ENCODE measurements at regions not wholly inside any gene's neighbourhood (a gene's known extent, or its start where the extent isn't known, plus 50 kb on each side); places are given as distances from the start of the nearest gene placed in this dataset.

DNA sequence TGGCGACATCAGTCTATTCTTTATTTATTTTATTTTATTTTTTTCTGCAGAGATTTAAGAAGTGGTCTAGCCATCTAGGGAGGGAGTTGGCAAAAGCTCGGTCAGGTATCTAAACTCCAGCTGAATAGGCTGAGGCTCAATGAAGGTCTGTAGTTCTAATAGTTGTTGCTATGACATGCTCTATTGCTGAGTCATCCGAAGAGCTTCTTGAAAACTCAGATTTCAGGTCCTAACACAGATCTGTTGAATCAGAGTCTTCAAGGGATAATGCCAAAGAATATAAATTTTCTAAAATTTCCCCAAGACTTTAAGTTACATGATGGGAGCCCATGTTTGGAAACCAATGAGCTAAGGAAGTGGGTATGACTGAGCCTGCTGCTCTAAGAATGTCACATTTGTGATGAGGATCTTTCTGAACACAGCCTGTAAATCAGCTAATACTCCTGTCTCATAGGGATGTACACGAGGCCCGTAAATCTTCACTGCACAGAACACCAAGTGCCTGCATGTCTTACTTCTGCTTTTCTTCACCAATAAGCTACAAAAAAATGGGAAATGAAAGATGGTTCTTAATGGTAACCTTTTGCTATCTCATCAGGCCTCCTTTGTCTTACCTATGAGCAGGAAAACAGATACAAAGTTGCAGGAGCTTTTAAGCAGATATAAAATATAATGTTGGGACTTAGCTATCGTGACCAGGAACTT is 901.4 kb upstream of the API5 start:
- Histone ChIP-seq H3K9ac (ENCODE audit: low read length) (no peak overlapping the region), H3K27ac (ENCODE audit: low read length, poor library complexity, severe bottlenecking) (no peak overlapping the region), H3K36me3 (ENCODE audit: control insufficient read depth in 1 of 2, insufficient read depth in 2 of 2, low read depth in 1 of 2, low read length in 2 of 2) (no peaks in the 10 kb centered on the region), H3K4me2 (ENCODE audit: low read length, poor library complexity, severe bottlenecking) (no peak overlapping the region), H3K23ac (ENCODE audit: low read length in 2 of 2) (no peak overlapping the region), H3K4ac (ENCODE audit: low read depth in 1 of 2, low read length in 2 of 2) (no peak overlapping the region), H2BK15ac (ENCODE audit: low read depth, poor library complexity, severe bottlenecking) (no peak overlapping the region), H4K91ac (ENCODE audit: low read length) (no peak overlapping the region), H2AK5ac (ENCODE audit: low read length, severe bottlenecking) (no peak overlapping the region), H3K79me1 (replicated peaks; ENCODE audit: low read length, poor library complexity, severe bottlenecking) (no peaks in the 10 kb centered on the region), H2BK12ac (ENCODE audit: low read length in 2 of 2) (no peak overlapping the region), H3K18ac (ENCODE audit: low read depth in 1 of 2, low read length in 2 of 2) (no peak overlapping the region), H3K4me1 (ENCODE audit: control insufficient read depth, insufficient read depth, low read depth, low read length) (no peaks in the 10 kb centered on the region), H3K14ac (ENCODE audit: low read length in 2 of 2) (no peak overlapping the region), H3K9me3 (ENCODE audit: control insufficient read depth, low read length) (no peaks in the 10 kb centered on the region), H2BK5ac (ENCODE audit: low read depth, low read length, poor library complexity, severe bottlenecking) (no peak overlapping the region), H3K27me3 (ENCODE audit: control insufficient read depth in 1 of 2, insufficient read depth in 1 of 2, low read length in 2 of 2) (no peaks in the 10 kb centered on the region), H4K8ac (ENCODE audit: low read length) (no peak overlapping the region), H2BK120ac (ENCODE audit: low read depth, low read length) (no peak overlapping the region), H2AFZ (ENCODE audit: low read depth, low read length) (no peak overlapping the region), H3K4me3 (ENCODE audit: insufficient read depth in 1 of 2, low read depth in 1 of 2, low read length in 2 of 2) (no peak overlapping the region)
- 70% methylated on average over 3 of the region's 6 CpGs for WGBS
- no peak for DNase-seq

DNA sequence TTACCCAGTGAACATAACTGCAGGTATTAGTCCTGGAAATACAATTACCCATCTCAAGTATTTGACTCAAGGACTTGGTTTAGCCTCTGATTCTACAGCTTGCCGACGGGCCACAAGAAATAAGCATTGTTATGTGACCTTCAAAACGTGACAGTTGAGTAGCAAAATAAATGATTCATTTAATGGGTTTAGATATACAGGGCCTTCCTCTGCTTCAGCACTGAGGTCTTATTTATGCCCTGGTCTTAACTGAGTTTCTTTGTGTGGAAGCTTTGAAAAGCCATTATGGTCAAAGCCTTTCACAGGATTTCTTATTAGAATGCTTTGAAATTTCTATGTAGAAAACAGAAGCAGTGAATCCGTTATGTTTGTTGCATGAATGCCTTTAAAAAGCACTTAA is 899.2 kb upstream of the API5 start:
- Histone ChIP-seq H3K27me3 (ENCODE audit: control insufficient read depth in 1 of 2, insufficient read depth in 1 of 2, low read length in 2 of 2) (no peaks in the 10 kb centered on the region), H2BK5ac (ENCODE audit: low read depth, low read length, poor library complexity, severe bottlenecking) (no peak overlapping the region), H3K79me1 (replicated peaks; ENCODE audit: low read length, poor library complexity, severe bottlenecking) (no peaks in the 10 kb centered on the region), H2AFZ (ENCODE audit: low read depth, low read length) (no peak overlapping the region), H3K4me2 (ENCODE audit: low read length, poor library complexity, severe bottlenecking) (no peak overlapping the region), H3K9me3 (ENCODE audit: control insufficient read depth, low read length) (no peaks in the 10 kb centered on the region), H2BK12ac (ENCODE audit: low read length in 2 of 2) (no peak overlapping the region), H3K4ac (ENCODE audit: low read depth in 1 of 2, low read length in 2 of 2) (no peak overlapping the region), H4K91ac (ENCODE audit: low read length) (no peak overlapping the region), H2BK15ac (ENCODE audit: low read depth, poor library complexity, severe bottlenecking) (no peak overlapping the region), H4K8ac (ENCODE audit: low read length) (no peak overlapping the region), H3K14ac (ENCODE audit: low read length in 2 of 2) (no peak overlapping the region), H2AK5ac (ENCODE audit: low read length, severe bottlenecking) (no peak overlapping the region), H3K27ac (ENCODE audit: low read length, poor library complexity, severe bottlenecking) (no peak overlapping the region), H3K4me3 (ENCODE audit: insufficient read depth in 1 of 2, low read depth in 1 of 2, low read length in 2 of 2) (no peak overlapping the region), H3K23ac (ENCODE audit: low read length in 2 of 2) (no peak overlapping the region), H2BK120ac (ENCODE audit: low read depth, low read length) (no peak overlapping the region), H3K4me1 (ENCODE audit: control insufficient read depth, insufficient read depth, low read depth, low read length) (no peaks in the 10 kb centered on the region), H3K36me3 (ENCODE audit: control insufficient read depth in 1 of 2, insufficient read depth in 2 of 2, low read depth in 1 of 2, low read length in 2 of 2) (no peaks in the 10 kb centered on the region), H3K9ac (ENCODE audit: low read length) (no peak overlapping the region), H3K18ac (ENCODE audit: low read depth in 1 of 2, low read length in 2 of 2) (no peak overlapping the region)
- DNase-seq: no peak
- 81% methylated on average over 4 of the region's 4 CpGs for WGBS

DNA sequence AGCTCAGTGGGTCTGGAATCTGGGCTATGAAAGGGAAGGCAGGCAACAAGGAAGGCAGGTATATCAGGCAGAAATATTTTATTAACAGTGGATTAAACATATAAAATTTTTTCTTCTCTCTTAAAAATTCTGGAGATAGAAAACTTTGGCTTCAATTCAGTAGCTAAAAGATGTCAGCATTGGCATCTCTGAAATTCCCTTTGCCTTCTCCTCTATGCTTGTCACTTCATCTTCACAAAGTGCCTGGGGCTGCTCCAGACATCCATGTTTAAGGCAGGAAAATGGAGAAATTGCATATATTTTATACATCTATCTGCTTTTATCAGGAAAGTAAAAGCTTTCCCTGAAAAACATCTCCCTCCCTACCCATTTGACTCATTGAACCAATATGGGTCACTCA is 894.1 kb upstream of the API5 start:
- no peak overlapping the region for H4K8ac ChIP-seq (ENCODE audit: low read length)
- no peak overlapping the region for H3K4ac ChIP-seq (ENCODE audit: low read depth in 1 of 2, low read length in 2 of 2)
- no peak overlapping the region for H3K14ac ChIP-seq (ENCODE audit: low read length in 2 of 2)
- no peaks in the 10 kb centered on the region for H3K4me1 ChIP-seq (ENCODE audit: control insufficient read depth, insufficient read depth, low read depth, low read length)
- no peak overlapping the region for H2AFZ ChIP-seq (ENCODE audit: low read depth, low read length)
- H3K9me3 ChIP-seq (ENCODE audit: control insufficient read depth, low read length): no peaks in the 10 kb centered on the region
- H3K27ac ChIP-seq (ENCODE audit: low read length, poor library complexity, severe bottlenecking): no peak overlapping the region
- H4K91ac ChIP-seq (ENCODE audit: low read length): no peak overlapping the region
- no peaks in the 10 kb centered on the region for H3K79me1 ChIP-seq (replicated peaks; ENCODE audit: low read length, poor library complexity, severe bottlenecking)
- H3K27me3 ChIP-seq (ENCODE audit: control insufficient read depth in 1 of 2, insufficient read depth in 1 of 2, low read length in 2 of 2): no peaks in the 10 kb centered on the region
- no peak overlapping the region for H2BK120ac ChIP-seq (ENCODE audit: low read depth, low read length)
- no peaks in the 10 kb centered on the region for H3K36me3 ChIP-seq (ENCODE audit: control insufficient read depth in 1 of 2, insufficient read depth in 2 of 2, low read depth in 1 of 2, low read length in 2 of 2)
- H3K18ac ChIP-seq (ENCODE audit: low read depth in 1 of 2, low read length in 2 of 2): no peak overlapping the region
- no peak overlapping the region for H3K23ac ChIP-seq (ENCODE audit: low read length in 2 of 2)
- no peak overlapping the region for H3K4me3 ChIP-seq (ENCODE audit: insufficient read depth in 1 of 2, low read depth in 1 of 2, low read length in 2 of 2)
- H2BK5ac ChIP-seq (ENCODE audit: low read depth, low read length, poor library complexity, severe bottlenecking): no peak overlapping the region
- H3K9ac ChIP-seq (ENCODE audit: low read length): no peak overlapping the region
- no peak overlapping the region for H2BK15ac ChIP-seq (ENCODE audit: low read depth, poor library complexity, severe bottlenecking)
- no peak overlapping the region for H3K4me2 ChIP-seq (ENCODE audit: low read length, poor library complexity, severe bottlenecking)
- no peak overlapping the region for H2AK5ac ChIP-seq (ENCODE audit: low read length, severe bottlenecking)
- DNase-seq: no peak
- H2BK12ac ChIP-seq (ENCODE audit: low read length in 2 of 2): no peak overlapping the region

DNA sequence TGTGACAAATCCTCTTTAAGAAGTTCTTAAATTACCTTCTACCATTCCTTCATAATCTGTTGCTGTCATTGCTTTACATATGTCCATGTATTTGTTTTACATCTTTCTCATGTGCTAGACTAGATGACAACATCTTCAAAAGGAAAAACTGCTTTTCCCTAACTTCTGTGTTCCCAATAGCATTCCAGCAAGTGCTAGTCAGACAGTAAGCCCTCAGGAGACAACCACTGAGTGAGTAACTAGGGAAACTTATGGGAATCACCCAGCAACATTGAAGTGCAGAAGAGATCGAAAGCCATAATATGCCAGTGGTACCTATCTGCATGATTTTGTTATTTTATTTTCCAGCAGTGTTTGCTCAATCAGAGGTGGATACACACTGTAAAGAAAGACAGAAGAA is 889.7 kb upstream of the API5 start:
- no peaks in the 10 kb centered on the region for H3K4me1 ChIP-seq (ENCODE audit: control insufficient read depth, insufficient read depth, low read depth, low read length)
- no peak overlapping the region for H2AFZ ChIP-seq (ENCODE audit: low read depth, low read length)
- H3K79me1 ChIP-seq (replicated peaks; ENCODE audit: low read length, poor library complexity, severe bottlenecking): no peaks in the 10 kb centered on the region
- 86% methylated on average over 1 of the region's 1 CpG for WGBS
- H2BK15ac ChIP-seq (ENCODE audit: low read depth, poor library complexity, severe bottlenecking): no peak overlapping the region
- H3K23ac ChIP-seq (ENCODE audit: low read length in 2 of 2): no peak overlapping the region
- no peak overlapping the region for H3K4ac ChIP-seq (ENCODE audit: low read depth in 1 of 2, low read length in 2 of 2)
- no peak overlapping the region for H2BK120ac ChIP-seq (ENCODE audit: low read depth, low read length)
- no peak overlapping the region for H3K27ac ChIP-seq (ENCODE audit: low read length, poor library complexity, severe bottlenecking)
- H2BK12ac ChIP-seq (ENCODE audit: low read length in 2 of 2): no peak overlapping the region
- no peak overlapping the region for H2AK5ac ChIP-seq (ENCODE audit: low read length, severe bottlenecking)
- H3K9ac ChIP-seq (ENCODE audit: low read length): no peak overlapping the region
- no peak overlapping the region for H4K8ac ChIP-seq (ENCODE audit: low read length)
- no peak for DNase-seq
- H4K91ac ChIP-seq (ENCODE audit: low read length): no peak overlapping the region
- H3K14ac ChIP-seq (ENCODE audit: low read length in 2 of 2): no peak overlapping the region
- H3K18ac ChIP-seq (ENCODE audit: low read depth in 1 of 2, low read length in 2 of 2): no peak overlapping the region
- H3K27me3 ChIP-seq (ENCODE audit: control insufficient read depth in 1 of 2, insufficient read depth in 1 of 2, low read length in 2 of 2): no peaks in the 10 kb centered on the region
- no peaks in the 10 kb centered on the region for H3K36me3 ChIP-seq (ENCODE audit: control insufficient read depth in 1 of 2, insufficient read depth in 2 of 2, low read depth in 1 of 2, low read length in 2 of 2)
- H3K4me2 ChIP-seq (ENCODE audit: low read length, poor library complexity, severe bottlenecking): no peak overlapping the region
- H3K9me3 ChIP-seq (ENCODE audit: control insufficient read depth, low read length): no peaks in the 10 kb centered on the region
- H2BK5ac ChIP-seq (ENCODE audit: low read depth, low read length, poor library complexity, severe bottlenecking): no peak overlapping the region
- H3K4me3 ChIP-seq (ENCODE audit: insufficient read depth in 1 of 2, low read depth in 1 of 2, low read length in 2 of 2): no peak overlapping the region

All from mesenchymal stem cell (in vitro differentiated cells and primary cell).